ENCODE measurements at regions not wholly inside any gene's neighbourhood (a gene's known extent, or its start where the extent isn't known, plus 50 kb on each side); places are given as distances from the start of the nearest gene placed in this dataset.

DNA sequence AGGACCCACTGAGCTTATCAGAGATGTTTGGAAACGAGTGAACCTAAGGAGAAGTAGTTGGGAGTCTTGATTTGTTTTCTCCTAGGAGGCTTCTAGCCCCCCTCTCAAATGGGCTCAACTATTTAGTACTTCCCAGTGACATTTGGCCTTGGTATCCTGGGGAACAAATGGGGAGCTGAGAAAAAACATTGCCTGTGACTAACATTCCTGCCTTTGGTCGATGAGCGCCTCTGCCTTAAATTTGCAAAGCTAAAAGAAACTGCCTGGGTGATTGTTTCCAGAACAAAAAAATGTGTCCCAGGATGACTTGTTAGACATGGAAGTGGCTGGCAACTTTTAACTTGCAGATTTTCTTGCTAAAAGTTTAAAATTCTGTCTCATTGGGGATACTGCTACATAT is 58.8 kb upstream of the IGFBP7 start:
- no peaks in the 10 kb centered on the region for H3K36me3 ChIP-seq (replicated peaks in 1 of 2; ENCODE audit: control insufficient read depth in 1 of 2, insufficient read depth in 2 of 2, low read length in 1 of 2)
- CTCF ChIA-PET: interaction anchor here (0.6 to 2.9 kb wide), 5 partner anchors 22 to 274 kb away, joined by 3 to 11 read pairs (median 5); no protein-coding TSS in a partner anchor
- no peak overlapping the region for H3K4me2 ChIP-seq
- no peak overlapping the region for H3K27ac ChIP-seq (ENCODE audit: low read depth in 2 of 2, low read length in 1 of 2)
- no peaks in the 10 kb centered on the region for H3K9me2 ChIP-seq
- 61% methylated on average over 3 of the region's 3 CpGs for WGBS (ENCODE audit: low lambda C conversion rate)
- no peak for DNase-seq
- no peaks in the 10 kb centered on the region for H4K20me1 ChIP-seq (ENCODE audit: insufficient read depth)
- POLR2A ChIA-PET: no interaction called here
- no peak overlapping the region for H2AFZ ChIP-seq (ENCODE audit: low read depth)
- TF ChIP-seq FOSL2 (IDR thresholded peaks at IDR 0.05; ENCODE audit: borderline replicate concordance, low read depth): no peak
- no peak for TF ChIP-seq NRF1 (IDR thresholded peaks at IDR 0.05; ENCODE audit: low read depth, low read length)
- no peak for TF ChIP-seq YY1 (IDR thresholded peaks at IDR 0.05; ENCODE audit: low read depth)
- no peak for TF ChIP-seq CHD2 (IDR thresholded peaks at IDR 0.05; ENCODE audit: low read length, partially characterized antibody)
- TF ChIP-seq, protein P1, sequence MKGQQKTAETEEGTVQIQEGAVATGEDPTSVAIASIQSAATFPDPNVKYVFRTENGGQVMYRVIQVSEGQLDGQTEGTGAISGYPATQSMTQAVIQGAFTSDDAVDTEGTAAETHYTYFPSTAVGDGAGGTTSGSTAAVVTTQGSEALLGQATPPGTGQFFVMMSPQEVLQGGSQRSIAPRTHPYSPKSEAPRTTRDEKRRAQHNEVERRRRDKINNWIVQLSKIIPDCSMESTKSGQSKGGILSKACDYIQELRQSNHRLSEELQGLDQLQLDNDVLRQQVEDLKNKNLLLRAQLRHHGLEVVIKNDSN (IDR thresholded peaks at IDR 0.05; ENCODE audit: borderline replicate concordance, low read depth): no peak
- no peaks in the 10 kb centered on the region for H3F3A ChIP-seq (replicated peaks; ENCODE audit: insufficient read depth)
- H3K9me3 ChIP-seq: no peaks in the 10 kb centered on the region
- H3K27me3 ChIP-seq (ENCODE audit: insufficient read depth): no peaks in the 10 kb centered on the region
- H3K4me3 ChIP-seq (ENCODE audit: low read depth in 2 of 2, low read length in 1 of 2): no peak overlapping the region
- peaks cover 0 to 6% of the 10 kb centered on the region in 2 experiments; a peak in 2 of 4 replicates for H3K4me1 ChIP-seq (ENCODE audit: control insufficient read depth in 1 of 2, insufficient read depth in 2 of 2, low read depth in 1 of 2, low read length in 1 of 2)
- no peak overlapping the region for H3K9ac ChIP-seq
- no peaks in the 10 kb centered on the region for H3K79me2 ChIP-seq (ENCODE audit: insufficient read depth)

DNA sequence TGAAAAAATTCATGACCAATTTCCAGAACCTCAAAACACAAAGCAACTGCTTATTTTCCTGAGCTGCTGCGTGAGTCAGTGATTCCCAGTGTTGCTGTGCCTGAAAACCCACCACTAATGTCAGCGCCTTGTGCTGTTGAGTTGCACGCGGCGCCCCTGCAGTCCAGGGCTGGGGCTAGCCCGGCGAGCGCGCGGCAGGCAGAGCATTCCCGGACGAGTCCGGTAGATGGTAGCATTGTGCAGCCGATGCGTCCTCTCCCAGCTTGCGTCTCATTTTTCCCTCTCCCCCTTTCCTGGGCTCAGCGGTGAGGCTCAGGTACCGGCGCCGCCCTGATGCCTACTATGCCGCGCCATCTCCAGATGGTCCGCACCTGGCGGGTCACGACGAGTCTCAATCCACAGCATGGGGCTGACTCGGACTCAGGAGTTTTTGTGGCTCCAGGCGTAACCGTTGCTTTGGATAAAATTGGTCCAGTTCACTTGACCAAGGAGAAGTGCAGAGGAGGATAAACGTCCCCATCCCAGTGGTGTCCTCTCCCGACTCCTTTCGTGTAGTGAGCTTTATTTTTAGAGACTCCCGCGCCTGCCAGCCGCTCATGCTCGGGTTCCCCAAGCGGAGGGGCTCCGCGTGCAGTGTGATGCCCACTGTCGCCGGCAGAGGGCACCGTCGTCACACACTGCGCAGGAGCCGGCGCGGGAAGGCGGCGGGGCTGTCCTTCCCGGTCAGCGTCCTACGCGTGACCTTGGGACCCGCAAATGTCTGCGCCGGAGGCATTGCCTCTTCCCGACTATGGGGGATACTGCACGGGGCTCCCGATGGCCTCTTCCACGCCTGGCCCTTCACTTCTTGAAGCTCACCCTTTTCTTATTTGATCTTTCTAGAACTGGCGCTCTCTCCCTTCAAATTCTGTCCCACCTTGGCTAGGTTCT is 53.6 kb upstream of the IGFBP7 start:
- peak overlapping the region; percentile 77 for H3K9ac ChIP-seq
- H3K27ac ChIP-seq (ENCODE audit: low read depth in 2 of 2, low read length in 1 of 2): peak overlapping the region; percentile 71 to 78
- POLR2A ChIA-PET: no interaction called here
- H3K9me2 ChIP-seq: no peaks in the 10 kb centered on the region
- WGBS (ENCODE audit: low lambda C conversion rate): 6% methylated on average over 23 of the region's 61 CpGs
- peak overlapping the region; percentile 99 for H3K4me2 ChIP-seq
- TF ChIP-seq SMC3 (IDR thresholded peaks at IDR 0.05; ENCODE audit: low read depth, low read length): peak; percentile 76
- TF ChIP-seq NRF1 (IDR thresholded peaks at IDR 0.05; ENCODE audit: low read depth, low read length): peak; percentile 61
- TF ChIP-seq RAD21 (IDR thresholded peaks at IDR 0.05; ENCODE audit: low read length): peak; percentile 91
- TF ChIP-seq, protein P2, sequence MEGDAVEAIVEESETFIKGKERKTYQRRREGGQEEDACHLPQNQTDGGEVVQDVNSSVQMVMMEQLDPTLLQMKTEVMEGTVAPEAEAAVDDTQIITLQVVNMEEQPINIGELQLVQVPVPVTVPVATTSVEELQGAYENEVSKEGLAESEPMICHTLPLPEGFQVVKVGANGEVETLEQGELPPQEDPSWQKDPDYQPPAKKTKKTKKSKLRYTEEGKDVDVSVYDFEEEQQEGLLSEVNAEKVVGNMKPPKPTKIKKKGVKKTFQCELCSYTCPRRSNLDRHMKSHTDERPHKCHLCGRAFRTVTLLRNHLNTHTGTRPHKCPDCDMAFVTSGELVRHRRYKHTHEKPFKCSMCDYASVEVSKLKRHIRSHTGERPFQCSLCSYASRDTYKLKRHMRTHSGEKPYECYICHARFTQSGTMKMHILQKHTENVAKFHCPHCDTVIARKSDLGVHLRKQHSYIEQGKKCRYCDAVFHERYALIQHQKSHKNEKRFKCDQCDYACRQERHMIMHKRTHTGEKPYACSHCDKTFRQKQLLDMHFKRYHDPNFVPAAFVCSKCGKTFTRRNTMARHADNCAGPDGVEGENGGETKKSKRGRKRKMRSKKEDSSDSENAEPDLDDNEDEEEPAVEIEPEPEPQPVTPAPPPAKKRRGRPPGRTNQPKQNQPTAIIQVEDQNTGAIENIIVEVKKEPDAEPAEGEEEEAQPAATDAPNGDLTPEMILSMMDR (IDR thresholded peaks at IDR 0.05): peak; percentile 74
- peak; percentile 52; the same call in 1 of the 2 replicates for TF ChIP-seq RCOR1 (IDR thresholded peaks at IDR 0.05; ENCODE audit: low read length)
- no peak for TF ChIP-seq YY1 (IDR thresholded peaks at IDR 0.05; ENCODE audit: low read depth)
- TF ChIP-seq, protein P3, sequence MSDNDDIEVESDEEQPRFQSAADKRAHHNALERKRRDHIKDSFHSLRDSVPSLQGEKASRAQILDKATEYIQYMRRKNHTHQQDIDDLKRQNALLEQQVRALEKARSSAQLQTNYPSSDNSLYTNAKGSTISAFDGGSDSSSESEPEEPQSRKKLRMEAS (IDR thresholded peaks at IDR 0.05; ENCODE audit: low read depth): peak; percentile 40; the same call in 1 of the 2 replicates
- TF ChIP-seq CHD2 (IDR thresholded peaks at IDR 0.05; ENCODE audit: low read length, partially characterized antibody): peak; percentile 46
- TF ChIP-seq NFIC (IDR thresholded peaks at IDR 0.05; ENCODE audit: borderline replicate concordance): no peak
- no peaks in the 10 kb centered on the region for H3K9me3 ChIP-seq
- no peaks in the 10 kb centered on the region for H3F3A ChIP-seq (replicated peaks; ENCODE audit: insufficient read depth)
- H3K79me2 ChIP-seq (ENCODE audit: insufficient read depth): no peaks in the 10 kb centered on the region
- no peaks in the 10 kb centered on the region for H3K27me3 ChIP-seq (ENCODE audit: insufficient read depth)
- peak; percentile 89 for DNase-seq
- no peaks in the 10 kb centered on the region for H4K20me1 ChIP-seq (ENCODE audit: insufficient read depth)
- no peaks in the 10 kb centered on the region for H3K36me3 ChIP-seq (replicated peaks in 1 of 2; ENCODE audit: control insufficient read depth in 1 of 2, insufficient read depth in 2 of 2, low read length in 1 of 2)
- H3K4me3 ChIP-seq (ENCODE audit: low read depth in 2 of 2, low read length in 1 of 2): peak overlapping the region; percentile 70 to 91
- H3K4me1 ChIP-seq (ENCODE audit: control insufficient read depth in 1 of 2, insufficient read depth in 2 of 2, low read depth in 1 of 2, low read length in 1 of 2): peaks cover 3 to 9% of the 10 kb centered on the region in 2 experiments; a peak in 3 of 4 replicates
- peak overlapping the region; percentile 97 for H2AFZ ChIP-seq (ENCODE audit: low read depth)
- CTCF ChIA-PET: interaction anchor here (0.6 to 6.5 kb wide), 124 partner anchors 8 to 1952 kb away, joined by 3 to 139 read pairs (median 4); partner anchors contain the start of gene IGFBP7

Measured in SK-N-SH (cell line).